ENCODE measurements at regions not wholly inside any gene's neighbourhood (a gene's known extent, or its start where the extent isn't known, plus 50 kb on each side); places are given as distances from the start of the nearest gene placed in this dataset.

DNA sequence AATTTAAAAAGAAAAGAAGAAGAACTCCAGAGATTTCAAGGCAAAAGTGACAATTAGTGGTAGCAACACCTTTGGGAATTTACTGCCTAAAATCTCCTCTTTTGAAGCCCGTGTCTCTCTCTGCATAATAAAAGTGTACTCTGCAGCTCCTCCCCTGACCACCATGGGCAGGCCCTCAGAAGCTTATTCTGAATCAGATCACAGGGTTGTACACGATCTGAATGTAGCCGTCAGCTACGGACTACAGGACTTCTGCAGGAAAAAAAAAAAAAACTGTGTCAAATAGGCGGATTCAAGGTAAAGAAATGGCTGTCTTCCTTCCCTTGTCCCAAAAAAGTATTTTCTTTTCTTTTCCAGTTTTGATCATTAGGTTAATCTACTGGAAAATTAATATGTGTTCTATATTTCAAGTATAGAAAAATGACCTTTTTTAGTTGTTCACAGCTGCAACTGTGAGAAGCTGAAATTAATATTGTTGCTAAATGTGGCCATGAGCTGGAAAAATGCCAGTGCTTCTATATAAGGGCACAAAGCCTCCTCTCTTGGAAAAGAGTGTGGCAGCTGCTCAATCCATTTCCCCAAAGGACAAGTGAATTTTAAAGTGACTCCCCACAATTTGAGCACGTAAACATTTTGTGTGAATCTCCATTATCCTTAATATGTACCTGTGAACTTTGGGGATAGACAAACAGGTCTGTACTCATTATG is 397.4 kb downstream of the C6orf118 start:
- Histone ChIP-seq H3K4me3 (no peak overlapping the region), H3K27ac (no peak overlapping the region), H3K27me3 (no peaks in the 10 kb centered on the region), H3K4me1 (no peaks in the 10 kb centered on the region), H3K36me3 (no peaks in the 10 kb centered on the region), H3K9me3 (no peaks in the 10 kb centered on the region)
- intact Hi-C loops (cut with DNase I; ENCODE audit: low total_unique reads), result no loop called here
- no peak for TF ChIP-seq EP300 (IDR thresholded peaks at IDR 0.05; ENCODE audit: low read depth)
- no peak for TF ChIP-seq POLR2A (IDR thresholded peaks at IDR 0.05)
- no peak for TF ChIP-seq POLR2AphosphoS5 (IDR thresholded peaks at IDR 0.05)
- TF ChIP-seq CTCF (IDR thresholded peaks at IDR 0.05), result no peak
- in situ Hi-C loops (cut with MboI; ENCODE audit: low pct_ligation_motif_present in 1 of 4, low pct_unique_long_range_greater_than_20kb in 1 of 4, low sequenced_read_pairs in 3 of 4), result no loop called here
- whole genome bisulfite sequencing, 2 donors (ENCODE audit: low coverage in 1 of 2), result 47 to 62% methylated on average over 6 of the region's 6 CpGs
- no peak for DNase-seq

- 63 to 68% methylated on average over 1 to 2 of the region's 2 CpGs for WGBS, 2 donors (ENCODE audit: low coverage in 1 of 2)
- intact Hi-C loops (cut with DNase I; ENCODE audit: low total_unique reads) (no loop called here), in situ Hi-C loops (cut with MboI; ENCODE audit: low pct_ligation_motif_present in 1 of 4, low pct_unique_long_range_greater_than_20kb in 1 of 4, low sequenced_read_pairs in 3 of 4) (no loop called here)
- H3K27ac ChIP-seq, result no peak overlapping the region
- H3K9me3 ChIP-seq, result no peaks in the 10 kb centered on the region
- H3K27me3 ChIP-seq, result no peaks in the 10 kb centered on the region
- H3K36me3 ChIP-seq, result no peaks in the 10 kb centered on the region
- no peak overlapping the region for H3K4me3 ChIP-seq
- no peak for TF ChIP-seq POLR2A (IDR thresholded peaks at IDR 0.05)
- no peak for TF ChIP-seq EP300 (IDR thresholded peaks at IDR 0.05; ENCODE audit: low read depth)
- no peak for DNase-seq
- no peaks in the 10 kb centered on the region for H3K4me1 ChIP-seq
These were observed 398.3 kb downstream of the C6orf118 start for GRCh38 chr6:164911151-164911550.

GRCh38 chr6:164906766-164907165 is 402.6 kb downstream of the C6orf118 start:
- TF ChIP-seq POLR2A (IDR thresholded peaks at IDR 0.05), result no peak
- intact Hi-C loops (cut with DNase I; ENCODE audit: low total_unique reads), result loop anchor here (1.0 kb wide), 1 partner anchor 24 kb away; no protein-coding TSS in a partner anchor
- no peaks in the 10 kb centered on the region for H3K36me3 ChIP-seq
- H3K4me1 ChIP-seq, result no peaks in the 10 kb centered on the region
- H3K4me3 ChIP-seq, result no peak overlapping the region
- DNase-seq, result no peak
- no peaks in the 10 kb centered on the region for H3K9me3 ChIP-seq
- H3K27ac ChIP-seq, result no peak overlapping the region
- in situ Hi-C loops (cut with MboI; ENCODE audit: low pct_ligation_motif_present in 1 of 4, low pct_unique_long_range_greater_than_20kb in 1 of 4, low sequenced_read_pairs in 3 of 4), result no loop called here
- H3K27me3 ChIP-seq, result no peaks in the 10 kb centered on the region

GRCh38 chr6:164905311-164905710 is 404.1 kb downstream of the C6orf118 start:
- in situ Hi-C loops (cut with MboI; ENCODE audit: low pct_ligation_motif_present in 1 of 4, low pct_unique_long_range_greater_than_20kb in 1 of 4, low sequenced_read_pairs in 3 of 4) (no loop called here), intact Hi-C loops (cut with DNase I; ENCODE audit: low total_unique reads) (no loop called here)
- no peak overlapping the region for H3K27ac ChIP-seq
- no peaks in the 10 kb centered on the region for H3K4me1 ChIP-seq
- H3K27me3 ChIP-seq, result no peaks in the 10 kb centered on the region
- TF ChIP-seq EP300 (IDR thresholded peaks at IDR 0.05; ENCODE audit: low read depth) (no peak), POLR2AphosphoS5 (IDR thresholded peaks at IDR 0.05) (no peak), CTCF (IDR thresholded peaks at IDR 0.05) (no peak), POLR2A (IDR thresholded peaks at IDR 0.05) (no peak)
- no peak overlapping the region for H3K4me3 ChIP-seq
- no peak for DNase-seq
- no peaks in the 10 kb centered on the region for H3K9me3 ChIP-seq
- H3K36me3 ChIP-seq, result no peaks in the 10 kb centered on the region

DNA sequence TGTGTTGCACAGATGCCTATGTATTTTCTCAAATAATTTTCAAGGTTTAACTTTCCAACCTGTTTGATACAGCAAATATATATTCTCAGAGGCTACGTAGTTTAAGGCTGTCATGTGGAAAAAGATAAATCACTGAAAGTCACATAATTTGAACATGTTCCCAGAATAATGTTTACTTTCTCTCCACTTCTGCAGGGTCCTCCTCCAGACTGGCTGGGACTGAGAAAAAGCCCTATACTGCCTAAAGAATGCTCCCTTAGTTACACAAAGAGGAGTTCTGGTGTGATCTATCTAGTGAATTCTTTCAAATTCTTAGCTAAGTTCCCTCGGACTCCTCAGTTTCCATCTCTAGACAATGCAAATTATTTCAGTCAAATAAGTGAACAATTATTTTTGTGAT is 411.0 kb downstream of the C6orf118 start:
- H3K4me3 ChIP-seq, result no peak overlapping the region
- 39 to 58% methylated on average over 2 of the region's 2 CpGs for WGBS, 2 donors (ENCODE audit: low coverage in 1 of 2)
- DNase-seq, result no peak
- in situ Hi-C loops (cut with MboI; ENCODE audit: low pct_ligation_motif_present in 1 of 4, low pct_unique_long_range_greater_than_20kb in 1 of 4, low sequenced_read_pairs in 3 of 4) (no loop called here), intact Hi-C loops (cut with DNase I; ENCODE audit: low total_unique reads) (no loop called here)
- no peak for TF ChIP-seq POLR2A (IDR thresholded peaks at IDR 0.05)
- TF ChIP-seq CTCF (IDR thresholded peaks at IDR 0.05), result no peak
- no peak for TF ChIP-seq EP300 (IDR thresholded peaks at IDR 0.05; ENCODE audit: low read depth)
- no peak for TF ChIP-seq POLR2AphosphoS5 (IDR thresholded peaks at IDR 0.05)
- no peaks in the 10 kb centered on the region for H3K36me3 ChIP-seq
- no peaks in the 10 kb centered on the region for H3K27me3 ChIP-seq
- H3K9me3 ChIP-seq, result no peaks in the 10 kb centered on the region
- no peaks in the 10 kb centered on the region for H3K4me1 ChIP-seq
- no peak overlapping the region for H3K27ac ChIP-seq
